Activated naive CD4-positive, alpha-beta T cell treated with anti-CD3 and anti-CD28 coated beads, Interleukin-2, amount 50 U/mL, for 72 hours (primary cell): ENCODE measurements at regions not wholly inside any gene's neighbourhood (a gene's known extent, or its start where the extent isn't known, plus 50 kb on each side); places are given as distances from the start of the nearest gene placed in this dataset.

Experiments used
- ATAC-seq, 2 donors: fragments of 150-1000 bp; cut with Tn5 transposase; 2 replicates each; pipeline ENCODE4 v1.10.0; 2021; ENCODE audit warnings: mild to moderate bottlenecking in 2 of 2, moderate library complexity in 2 of 2
- DNase-seq, 2 donors: peaks; one replicate each; pipeline ENCODE4 v3.0.0; 2021 to 2022; ENCODE audit warnings: low spot score in 2 of 2
- H3K27ac Mint-ChIP-seq, 2 donors: one replicate each; pipeline ENCODE4 v1.8.0; 2022; ENCODE audit warnings: mild to moderate bottlenecking in 2 of 2, mixed read lengths in 2 of 2
- H3K36me3 Mint-ChIP-seq, 2 donors: one replicate each; pipeline ENCODE4 v1.8.0; 2022; ENCODE audit warnings: mixed read lengths in 2 of 2
- H3K9me3 Mint-ChIP-seq, 2 donors: one replicate each; pipeline ENCODE4 v1.8.0; 2022; ENCODE audit warnings: mixed read lengths in 2 of 2

- no peaks in the 10 kb centered on the region for H3K9me3 Mint-ChIP-seq
- ATAC-seq: no peak
Observed at GRCh38 chr3:132803889-132804288, 81.7 kb upstream of the NPHP3 start.

GRCh38 chr3:132800958-132801357 is 78.7 kb upstream of the NPHP3 start:
- Mint-ChIP-seq H3K27ac (no peak overlapping the region), H3K9me3 (no peaks in the 10 kb centered on the region), H3K36me3 (no peaks in the 10 kb centered on the region)
- DNase-seq: no peak
- ATAC-seq: no peak

More at GRCh38 chr3:132803889-132804288, 81.7 kb upstream of the NPHP3 start:
- Mint-ChIP-seq H3K36me3 (no peaks in the 10 kb centered on the region), H3K27ac (no peak overlapping the region)
- DNase-seq: no peak

DNA sequence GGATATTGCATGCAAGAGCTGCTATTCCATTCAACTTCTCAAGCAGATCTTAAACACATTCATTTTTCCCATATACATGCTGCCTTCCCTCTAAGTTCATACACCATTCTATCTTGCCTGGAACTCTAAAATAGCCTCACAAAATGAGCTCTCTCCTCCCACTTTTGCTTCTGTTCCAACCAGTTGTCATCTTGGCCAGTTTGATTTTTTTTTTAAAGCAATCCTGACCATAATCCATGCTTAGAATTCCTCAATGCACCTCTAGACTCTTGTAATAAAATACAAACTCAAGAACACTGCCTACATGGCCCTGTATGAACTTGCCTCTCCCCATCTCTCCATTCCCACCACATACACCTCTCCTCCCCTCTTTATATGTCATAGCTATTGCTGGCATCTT is 68.6 kb upstream of the NPHP3 start:
- ATAC-seq (no peak), DNase-seq (no peak)
- no peaks in the 10 kb centered on the region for H3K36me3 Mint-ChIP-seq
- H3K9me3 Mint-ChIP-seq: no peaks in the 10 kb centered on the region
- no peak overlapping the region for H3K27ac Mint-ChIP-seq

GRCh38 chr3:132789959-132790358 is 67.8 kb upstream of the NPHP3 start:
- ATAC-seq (no peak), DNase-seq (no peak)
- H3K36me3 Mint-ChIP-seq: no peaks in the 10 kb centered on the region
- H3K27ac Mint-ChIP-seq: no peak overlapping the region
- no peaks in the 10 kb centered on the region for H3K9me3 Mint-ChIP-seq

DNA sequence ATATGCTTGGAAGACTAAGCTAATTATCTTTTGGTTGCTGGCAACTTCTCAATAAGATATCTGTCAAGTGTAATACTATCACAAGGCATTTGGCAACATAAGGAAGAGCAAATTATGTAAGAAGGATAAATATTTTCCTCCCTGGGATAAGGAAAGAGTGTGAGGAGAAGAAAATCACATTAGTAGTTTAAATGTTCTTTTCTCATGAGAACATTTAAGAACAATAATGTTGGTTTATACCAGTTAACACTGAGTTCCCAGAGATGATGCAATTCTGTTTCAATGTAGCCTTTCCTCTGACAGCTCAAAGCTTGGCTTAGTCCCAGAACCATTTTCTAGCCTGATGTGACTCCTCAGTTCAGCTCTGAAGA is 66.1 kb upstream of the NPHP3 start:
- no peaks in the 10 kb centered on the region for H3K36me3 Mint-ChIP-seq
- ATAC-seq (no peak), DNase-seq (no peak)
- no peak overlapping the region for H3K27ac Mint-ChIP-seq
- H3K9me3 Mint-ChIP-seq: no peaks in the 10 kb centered on the region

DNA sequence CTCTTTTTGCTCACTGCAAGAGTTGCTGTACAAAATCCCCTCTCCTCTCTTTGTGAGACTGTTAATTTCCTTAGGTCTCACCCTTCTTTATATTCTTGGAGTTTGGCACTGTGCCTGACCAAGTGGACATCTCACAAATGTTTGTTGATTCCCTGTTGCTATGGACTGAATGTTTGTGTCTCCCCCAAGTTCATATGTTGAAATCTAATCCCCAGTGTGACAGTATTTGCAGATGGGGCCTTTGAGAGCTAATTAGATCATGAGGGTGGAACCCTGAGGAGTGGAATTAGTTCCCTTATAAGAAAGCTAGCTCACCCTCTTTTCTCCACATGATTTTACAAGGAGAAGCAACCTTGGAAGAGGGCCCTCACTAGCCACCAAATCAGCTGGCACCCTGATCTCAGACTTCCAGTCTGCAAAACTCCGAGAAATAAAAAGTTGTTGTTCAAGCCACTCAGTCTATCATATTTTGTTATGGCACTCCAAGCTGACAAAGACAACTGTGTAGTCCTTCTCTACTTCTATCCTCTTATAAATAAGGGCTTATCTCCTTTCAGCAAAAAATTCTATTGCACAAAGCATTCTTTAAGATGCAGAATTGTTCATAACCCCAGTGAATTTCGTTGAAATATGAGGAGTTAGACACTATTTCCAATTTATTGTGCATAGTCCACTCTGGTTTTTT is 65.5 kb upstream of the NPHP3 start:
- Mint-ChIP-seq H3K36me3 (no peaks in the 10 kb centered on the region), H3K9me3 (no peaks in the 10 kb centered on the region), H3K27ac (no peak overlapping the region)
- DNase-seq: no peak
- ATAC-seq: no peak

DNA sequence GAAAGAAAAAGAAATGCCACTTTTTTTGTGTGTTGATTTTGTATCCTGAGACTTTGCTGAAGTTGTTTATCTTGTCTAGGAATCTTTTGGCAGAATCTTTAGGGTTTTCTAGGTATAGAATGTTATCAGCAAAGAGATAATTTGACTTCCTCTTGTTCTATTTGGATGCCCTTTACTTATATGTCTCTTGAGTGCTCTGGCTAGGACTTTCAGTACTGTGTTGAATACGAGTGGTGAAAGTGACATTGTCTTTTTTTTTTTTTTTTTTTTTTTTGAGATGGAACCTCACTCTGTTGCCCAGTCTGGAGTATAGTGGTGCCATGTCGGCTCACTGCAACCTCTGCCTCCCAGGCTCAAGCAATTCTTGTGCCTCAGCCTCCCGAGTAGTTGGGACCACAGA is 64.7 kb upstream of the NPHP3 start:
- Mint-ChIP-seq H3K27ac (no peak overlapping the region), H3K36me3 (no peaks in the 10 kb centered on the region), H3K9me3 (no peaks in the 10 kb centered on the region)
- DNase-seq: no peak
- ATAC-seq: no peak

DNA sequence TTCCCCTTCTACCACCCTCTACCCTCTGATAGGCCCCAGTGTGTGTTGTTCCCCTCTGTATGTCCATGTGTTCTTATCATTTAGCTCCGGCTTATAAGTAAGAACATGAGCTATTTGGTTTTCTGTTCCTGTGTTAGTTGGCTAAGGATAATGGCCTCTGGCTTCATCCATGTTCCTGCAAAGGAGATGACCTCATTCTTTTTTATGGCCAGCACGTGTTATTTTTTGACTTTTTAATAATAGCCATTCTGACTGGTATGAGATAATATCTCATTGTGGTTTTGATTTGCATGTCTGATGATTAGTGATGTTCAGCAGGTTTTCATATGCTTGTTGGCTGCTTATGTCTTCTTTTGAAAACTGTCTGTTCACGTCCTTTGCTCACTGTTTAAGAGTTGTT is 63.1 kb upstream of the NPHP3 start:
- Mint-ChIP-seq H3K9me3 (no peaks in the 10 kb centered on the region), H3K36me3 (no peaks in the 10 kb centered on the region), H3K27ac (no peak overlapping the region)
- no peak for DNase-seq
- no peak for ATAC-seq

GRCh38 chr3:132784502-132785025 is 62.4 kb upstream of the NPHP3 start:
- Mint-ChIP-seq H3K9me3 (no peaks in the 10 kb centered on the region), H3K27ac (no peak overlapping the region), H3K36me3 (no peaks in the 10 kb centered on the region)
- ATAC-seq (no peak), DNase-seq (no peak)

DNA sequence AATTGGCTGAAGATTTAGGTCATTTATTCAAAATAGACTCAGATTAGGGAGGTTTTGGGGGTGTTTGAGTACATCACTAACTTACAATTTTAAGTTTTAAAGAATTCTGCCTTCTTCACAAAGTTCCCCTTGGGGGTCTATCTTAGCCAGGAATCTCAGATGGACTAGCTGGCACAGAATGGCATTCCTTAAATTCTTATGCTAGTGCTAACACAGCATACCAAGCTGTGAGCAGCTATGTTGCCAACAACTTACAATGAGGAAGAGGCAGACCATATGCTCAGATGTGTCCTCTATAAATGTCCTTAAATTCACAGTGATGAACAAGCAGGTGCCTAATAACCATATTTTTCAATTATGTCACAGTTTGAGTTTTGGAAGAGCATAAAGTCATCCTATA is 60.9 kb upstream of the NPHP3 start:
- H3K36me3 Mint-ChIP-seq: no peaks in the 10 kb centered on the region
- ATAC-seq: no peak
- no peak overlapping the region for H3K27ac Mint-ChIP-seq
- no peaks in the 10 kb centered on the region for H3K9me3 Mint-ChIP-seq
- DNase-seq: no peak

DNA sequence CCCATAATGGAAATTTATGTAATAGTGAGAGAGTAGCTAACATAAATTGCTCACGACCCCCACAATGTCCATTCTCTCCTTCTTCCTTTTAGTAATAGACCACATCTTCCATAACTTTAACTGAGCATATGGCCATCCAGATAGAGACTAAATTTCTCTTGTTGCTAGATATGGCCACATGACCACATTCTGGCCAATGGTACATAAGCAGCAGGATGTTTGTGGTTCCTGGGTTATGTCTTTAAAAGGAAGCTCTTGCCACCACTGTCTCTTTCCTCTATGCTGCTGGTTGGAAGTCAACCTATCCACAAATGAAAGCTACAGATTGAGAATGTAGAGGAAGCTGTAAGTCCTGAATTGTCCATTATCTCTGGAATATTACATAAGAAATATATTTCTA is 59.7 kb upstream of the NPHP3 start:
- DNase-seq: no peak
- no peak for ATAC-seq
- H3K36me3 Mint-ChIP-seq: no peaks in the 10 kb centered on the region

DNA sequence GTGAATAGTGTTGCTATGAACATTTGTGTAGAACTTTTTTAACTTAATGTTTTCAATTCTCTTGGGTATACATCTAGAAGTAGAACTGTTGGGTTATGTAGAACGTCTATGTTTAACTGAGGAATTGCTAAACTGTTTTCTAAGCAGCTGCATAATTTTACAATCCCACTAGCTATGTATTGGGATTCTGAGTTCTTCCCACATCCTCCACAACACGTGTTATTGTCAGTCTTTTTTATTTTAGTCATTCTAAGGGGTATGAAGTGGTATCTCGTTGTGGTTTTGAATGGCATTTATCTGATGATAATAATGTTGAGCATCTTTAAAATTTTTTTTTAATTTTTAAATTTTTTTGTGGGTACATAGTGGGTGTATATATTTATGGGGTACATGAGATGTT is 55.0 kb upstream of the NPHP3 start:
- Mint-ChIP-seq H3K9me3 (no peaks in the 10 kb centered on the region), H3K27ac (no peak overlapping the region), H3K36me3 (no peaks in the 10 kb centered on the region)
- DNase-seq: no peak
- ATAC-seq: no peak

More for the DNA sequence above, 59.7 kb upstream of the NPHP3 start:
- no peaks in the 10 kb centered on the region for H3K9me3 Mint-ChIP-seq
- no peak overlapping the region for H3K27ac Mint-ChIP-seq

DNA sequence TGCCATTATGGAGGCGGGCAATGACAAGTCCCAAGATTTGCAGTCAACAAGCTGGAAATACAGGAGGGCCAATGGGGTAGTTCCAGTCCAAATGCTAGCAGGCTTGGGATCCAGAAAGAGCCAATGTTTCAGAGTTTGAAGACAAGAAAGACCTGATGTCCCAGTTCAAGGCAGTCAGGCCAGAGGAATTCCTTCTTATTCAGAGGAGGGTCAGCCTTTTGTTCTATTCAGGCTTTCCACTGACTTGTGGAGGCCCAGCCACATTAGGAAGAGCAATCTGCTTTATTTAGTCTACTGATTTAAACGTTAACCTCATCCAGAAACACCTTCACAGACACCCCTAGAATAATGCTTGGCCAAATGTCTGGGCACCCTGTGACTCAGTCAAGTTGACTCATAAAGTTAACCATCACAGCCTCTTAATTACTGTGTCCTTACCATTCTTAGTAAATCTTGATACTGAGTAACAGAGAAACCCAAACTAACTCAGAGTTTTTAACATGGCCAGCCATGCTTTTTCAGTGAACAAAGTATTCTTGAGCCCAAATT is 50.9 kb upstream of the NPHP3 start:
- ATAC-seq (peak; percentile 74 to 100), DNase-seq (no peak)
- peaks cover under 1 to 1% of the 10 kb centered on the region in 2 donors for H3K9me3 Mint-ChIP-seq
- no peak overlapping the region for H3K27ac Mint-ChIP-seq
- no peaks in the 10 kb centered on the region for H3K36me3 Mint-ChIP-seq

GRCh38 chr3:132772252-132772651 is 50.0 kb upstream of the NPHP3 start:
- ATAC-seq (no peak), DNase-seq (no peak)
- peaks cover 0 to 2% of the 10 kb centered on the region in 2 donors for H3K36me3 Mint-ChIP-seq

More at GRCh38 chr3:132772252-132772651, 50.0 kb upstream of the NPHP3 start:
- no peak overlapping the region for H3K27ac Mint-ChIP-seq
- peaks cover 5 to 7% of the 10 kb centered on the region in 2 donors for H3K9me3 Mint-ChIP-seq
